SK-N-MC (cell line): ENCODE measurements at regions not wholly inside any gene's neighbourhood (a gene's known extent, or its start where the extent isn't known, plus 50 kb on each side); places are given as distances from the start of the nearest gene placed in this dataset.
A peak's percentile ranks its signal among the peaks of the same experiment; 100 is the strongest.

ENCODE experiments used
- DNase-seq: peaks from one replicate; pipeline ENCODE4 v3.0.0-alpha.2; 2011; ENCODE audit warnings: low read depth, low spot score
- H3K27ac ChIP-seq: fragments of 200-600 bp; sonication (generic); 2 replicates; pipeline ENCODE4 v1.5.1; 2016; ENCODE audit warnings: mixed run types
- H3K36me3 ChIP-seq: fragments of 200-600 bp; sonication (generic); 2 replicates; pipeline ENCODE4 v1.6.1; 2017; ENCODE audit warnings: antibody characterized with exemption, low read length, mixed read lengths; ENCODE audit not compliant: insufficient read depth
- H3K4me3 ChIP-seq: fragments of 200-600 bp; sonication (generic); 2 replicates; pipeline ENCODE4 v1.5.1; 2016
- H3K9ac ChIP-seq: fragments of 200-600 bp; sonication (generic); 2 replicates; pipeline ENCODE4 v1.8.0; 2017; ENCODE audit warnings: mixed run types, mixed read lengths; ENCODE audit not compliant: insufficient read length
- H3K9me3 ChIP-seq: fragments of 200-600 bp; sonication (generic); 2 replicates; pipeline ENCODE4 v1.6.1; 2017; ENCODE audit warnings: low read depth, mild to moderate bottlenecking, antibody characterized with exemption, low read length, moderate library complexity, mixed read lengths
- EZH2 ChIP-seq: fragments of 200-600 bp; sonication (generic); IDR thresholded peaks from one replicate; pipeline ENCODE4 v1.6.1; 2017; ENCODE audit warnings: antibody characterized with exemption
- FOXP2 ChIP-seq: optimal IDR thresholded peaks from 2 replicates; pipeline ENCODE3; 2011; ENCODE audit warnings: mild to moderate bottlenecking, moderate library complexity; ENCODE audit not compliant: insufficient read depth; ENCODE audit errors: extremely low read length, control extremely low read depth
- POLR2AphosphoS5 ChIP-seq: IDR thresholded peaks from 2 replicates; pipeline ENCODE4 v1.6.1; 2012; ENCODE audit warnings: mild to moderate bottlenecking, low read depth, low read length, borderline replicate concordance

DNA sequence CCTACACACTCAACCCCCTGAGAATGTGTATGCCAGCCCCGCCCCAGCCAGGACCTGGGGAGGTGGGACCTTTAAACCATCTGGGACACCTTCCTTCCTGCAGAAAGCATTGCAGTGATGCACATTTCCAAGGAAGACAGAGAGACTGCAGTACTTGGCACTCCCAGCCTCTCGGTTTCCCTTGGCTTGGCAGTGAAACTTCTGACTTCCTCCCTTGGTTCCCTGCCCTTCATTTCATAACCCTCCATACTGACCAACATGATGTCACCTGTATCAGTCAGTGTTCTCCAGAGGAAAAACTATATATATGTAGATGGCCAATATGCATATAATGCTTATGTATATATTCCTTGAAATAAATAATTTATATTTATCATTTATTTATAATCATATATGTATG is 103.2 kb downstream of the SST start:
- H3K27ac ChIP-seq = peak overlapping the region; percentile 99
- TF ChIP-seq POLR2AphosphoS5 = no peak
- TF ChIP-seq EZH2 = no peak
- TF ChIP-seq FOXP2 = no peak
- no peak for DNase-seq
- peak overlapping the region; percentile 62 for H3K9ac ChIP-seq
- H3K4me3 ChIP-seq = peak overlapping the region; percentile 59; the same call in 1 of the 2 replicates
- no peaks in the 10 kb centered on the region for H3K36me3 ChIP-seq
- H3K9me3 ChIP-seq = no peaks in the 10 kb centered on the region

DNA sequence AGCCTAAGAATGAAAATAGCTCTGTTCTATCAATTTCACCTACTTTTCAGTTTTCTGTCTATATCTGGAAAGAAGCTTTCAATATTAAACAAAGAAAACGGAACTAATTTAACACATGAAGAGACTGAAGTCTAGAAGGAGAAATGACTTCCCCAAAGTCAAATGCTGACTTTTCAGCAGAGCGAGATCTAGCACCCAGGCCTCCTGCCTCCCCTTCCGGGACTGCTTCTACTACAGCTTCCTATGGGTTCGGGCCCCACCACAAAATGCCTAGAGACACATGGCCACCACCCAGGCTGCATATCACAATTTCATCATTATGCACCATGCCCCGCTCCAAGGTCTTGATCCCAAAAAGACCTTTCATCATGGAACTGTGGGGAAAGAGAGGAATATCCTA is 104.5 kb downstream of the SST start:
- no peak for DNase-seq
- TF ChIP-seq EZH2 = no peak
- TF ChIP-seq FOXP2 = no peak
- no peak for TF ChIP-seq POLR2AphosphoS5
- no peaks in the 10 kb centered on the region for H3K9me3 ChIP-seq
- H3K27ac ChIP-seq = peak overlapping the region; percentile 99
- no peak overlapping the region for H3K4me3 ChIP-seq
- H3K36me3 ChIP-seq = no peaks in the 10 kb centered on the region
- H3K9ac ChIP-seq = peak overlapping the region; percentile 62

DNA sequence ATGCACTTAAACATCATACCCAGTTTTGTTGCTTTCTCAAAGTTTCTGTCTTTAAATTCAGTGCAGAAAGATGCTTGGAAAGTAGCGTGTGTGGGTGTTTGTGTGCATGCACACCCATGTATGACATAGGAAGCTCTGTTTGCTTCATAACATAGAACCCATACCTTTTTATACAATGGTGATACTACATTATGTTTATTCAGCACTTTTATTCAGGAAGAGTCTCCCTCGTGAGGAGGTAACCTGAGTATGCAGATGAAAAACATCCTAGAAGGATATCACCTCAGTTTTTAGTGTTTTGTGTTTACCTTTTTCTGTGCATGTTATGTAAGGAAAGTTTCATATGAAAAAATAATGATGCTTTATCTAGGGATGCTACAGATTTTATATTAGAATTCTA is 111.2 kb downstream of the SST start:
- H3K9me3 ChIP-seq = no peaks in the 10 kb centered on the region
- H3K27ac ChIP-seq = no peak overlapping the region
- H3K4me3 ChIP-seq = no peak overlapping the region
- no peak overlapping the region for H3K9ac ChIP-seq
- H3K36me3 ChIP-seq = no peaks in the 10 kb centered on the region
- DNase-seq = no peak
- no peak for TF ChIP-seq FOXP2
- TF ChIP-seq POLR2AphosphoS5 = no peak
- TF ChIP-seq EZH2 = no peak

DNA sequence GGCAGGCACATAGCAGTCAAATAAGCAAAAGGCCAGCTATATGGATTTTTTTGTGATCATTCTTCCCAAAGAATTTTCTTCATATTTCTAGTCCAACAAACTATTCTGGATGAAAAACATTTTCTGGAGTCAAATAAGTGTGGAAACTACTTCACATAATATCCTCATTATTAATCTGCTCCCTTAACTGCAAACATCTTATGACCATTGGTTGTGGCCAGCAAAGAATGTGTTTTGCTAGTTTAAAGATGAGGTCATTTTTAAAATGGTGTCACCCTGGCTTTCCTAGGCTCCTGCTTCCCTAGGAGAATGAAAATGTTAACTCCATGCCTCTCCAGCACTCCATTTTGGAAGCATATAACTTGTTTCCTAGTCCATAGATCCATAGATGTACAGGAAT is 118.8 kb downstream of the SST start:
- Histone ChIP-seq H3K36me3 (no peaks in the 10 kb centered on the region), H3K27ac (no peak overlapping the region), H3K4me3 (no peak overlapping the region), H3K9ac (no peak overlapping the region), H3K9me3 (no peaks in the 10 kb centered on the region)
- no peak for DNase-seq
- no peak for TF ChIP-seq EZH2
- no peak for TF ChIP-seq FOXP2
- no peak for TF ChIP-seq POLR2AphosphoS5

DNA sequence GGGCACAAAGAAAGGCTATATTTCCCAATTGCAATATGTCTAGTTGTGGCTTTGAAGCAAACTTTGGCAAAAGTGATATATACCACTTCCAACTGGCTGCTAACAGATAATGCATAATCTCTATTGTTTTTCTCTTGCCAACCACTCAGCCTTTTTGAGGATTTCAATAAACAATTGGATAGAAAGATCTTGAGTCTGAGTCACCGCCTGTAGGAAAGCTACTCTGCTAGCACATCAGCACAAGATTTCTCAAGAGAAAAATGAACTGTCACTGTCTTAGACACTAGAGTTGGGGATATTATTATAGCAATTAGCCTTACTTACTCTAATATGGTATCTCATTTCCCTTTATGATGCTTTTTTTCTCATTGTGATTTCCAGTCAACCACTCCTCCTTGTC is 119.7 kb downstream of the SST start:
- H3K9ac ChIP-seq = no peak overlapping the region

DNA sequence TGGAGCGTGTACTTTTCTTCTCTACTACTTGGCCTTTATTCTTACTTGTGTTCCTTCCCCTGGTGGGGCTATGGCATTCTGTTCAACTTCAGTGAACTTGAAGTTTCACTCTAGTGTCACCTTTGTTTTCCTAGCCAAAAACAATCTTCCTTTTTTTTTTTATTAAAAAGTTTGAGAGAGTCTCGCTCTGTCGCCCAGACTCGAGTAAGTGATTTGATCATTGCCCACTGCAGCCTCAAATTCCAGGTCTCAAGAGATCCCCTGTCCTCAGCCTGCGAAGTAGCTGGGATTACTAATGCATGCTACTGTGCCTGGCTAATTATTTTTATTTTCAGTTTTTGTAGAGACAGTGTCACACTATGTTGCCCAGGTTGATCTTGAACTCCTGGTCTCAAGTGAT is 124.8 kb downstream of the SST start:
- Histone ChIP-seq H3K9ac (no peak overlapping the region), H3K27ac (no peak overlapping the region), H3K4me3 (no peak overlapping the region), H3K36me3 (no peaks in the 10 kb centered on the region), H3K9me3 (no peaks in the 10 kb centered on the region)
- no peak for DNase-seq
- TF ChIP-seq FOXP2 (no peak), EZH2 (no peak), POLR2AphosphoS5 (no peak)

More for the DNA sequence above, 119.7 kb downstream of the SST start:
- H3K36me3 ChIP-seq = no peaks in the 10 kb centered on the region
- TF ChIP-seq POLR2AphosphoS5 (no peak), EZH2 (no peak), FOXP2 (no peak)
- DNase-seq = no peak
- no peaks in the 10 kb centered on the region for H3K9me3 ChIP-seq
- H3K4me3 ChIP-seq = no peak overlapping the region
- H3K27ac ChIP-seq = no peak overlapping the region

DNA sequence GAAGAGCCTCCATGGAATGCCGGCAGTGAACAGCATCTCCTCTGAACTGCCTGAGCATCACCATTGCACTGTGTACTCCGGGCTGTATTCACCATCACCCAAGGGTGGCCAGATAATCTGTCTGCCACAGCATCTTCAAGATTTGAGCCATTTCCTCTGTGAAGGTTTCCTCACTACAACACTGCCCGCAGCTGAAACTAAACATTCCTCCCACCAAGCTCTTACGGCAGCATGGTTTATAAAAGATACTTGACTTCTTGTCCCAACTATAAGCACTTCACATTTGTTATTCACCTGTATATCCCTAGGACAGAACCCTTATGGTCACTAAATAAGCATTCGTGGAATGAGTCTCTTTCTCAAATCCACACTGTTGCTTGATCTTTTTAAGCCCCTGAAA is 125.9 kb downstream of the SST start:
- Histone ChIP-seq H3K27ac (no peak overlapping the region), H3K4me3 (no peak overlapping the region), H3K9ac (no peak overlapping the region), H3K9me3 (no peaks in the 10 kb centered on the region), H3K36me3 (no peaks in the 10 kb centered on the region)
- no peak for DNase-seq
- TF ChIP-seq EZH2 = no peak
- no peak for TF ChIP-seq FOXP2
- no peak for TF ChIP-seq POLR2AphosphoS5

DNA sequence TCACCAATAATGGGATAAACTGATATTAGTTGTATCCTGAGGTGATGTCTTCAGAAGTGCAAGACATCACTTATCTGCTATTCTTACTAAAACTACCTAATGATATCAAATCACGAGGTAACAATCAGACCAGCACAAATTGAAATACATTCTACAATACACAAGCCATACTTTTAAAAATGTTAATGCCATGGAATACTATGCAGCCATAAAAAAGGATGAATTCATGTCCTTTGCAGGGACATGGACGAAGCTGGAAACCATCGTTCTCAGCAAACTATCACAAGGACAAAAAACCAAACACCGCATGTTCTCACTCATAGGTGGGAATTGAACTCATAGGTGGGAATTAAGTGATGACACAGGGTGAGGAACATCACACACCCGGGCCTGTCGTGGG is 129.3 kb downstream of the SST start:
- Histone ChIP-seq H3K9ac (no peak overlapping the region), H3K27ac (no peak overlapping the region), H3K36me3 (no peaks in the 10 kb centered on the region), H3K9me3 (no peaks in the 10 kb centered on the region), H3K4me3 (no peak overlapping the region)
- TF ChIP-seq EZH2 = no peak
- TF ChIP-seq FOXP2 = no peak
- no peak for DNase-seq

DNA sequence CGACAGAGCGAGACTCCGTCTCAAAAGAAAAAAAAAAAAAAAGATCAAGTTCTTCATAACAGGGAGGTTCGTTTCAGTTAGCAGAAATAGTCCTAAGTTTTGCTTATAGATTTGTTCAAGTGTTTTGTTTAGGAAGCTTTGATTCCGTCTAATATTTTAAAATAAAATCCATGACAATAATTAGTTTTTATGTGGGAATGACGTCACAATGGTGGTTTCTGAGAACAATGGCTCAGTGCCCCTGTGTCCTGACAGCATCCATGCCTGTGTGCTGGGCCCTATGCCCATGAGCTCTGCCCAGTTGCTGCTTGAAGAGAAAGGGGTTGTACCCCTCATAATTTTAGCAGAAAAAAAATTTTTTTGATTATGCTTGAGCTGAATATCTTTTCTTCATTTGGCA is 134.0 kb downstream of the SST start:
- no peak for TF ChIP-seq EZH2
- no peak for TF ChIP-seq FOXP2
- no peak for TF ChIP-seq POLR2AphosphoS5
- no peak overlapping the region for H3K27ac ChIP-seq

More for the DNA sequence above, 134.0 kb downstream of the SST start:
- H3K9ac ChIP-seq = no peak overlapping the region
- no peak overlapping the region for H3K4me3 ChIP-seq
- no peaks in the 10 kb centered on the region for H3K9me3 ChIP-seq
- H3K36me3 ChIP-seq = no peaks in the 10 kb centered on the region
- DNase-seq = no peak
